ENCODE measurements at regions not wholly inside any gene's neighbourhood (a gene's known extent, or its start where the extent isn't known, plus 50 kb on each side); places are given as distances from the start of the nearest gene placed in this dataset.

- H3K9ac ChIP-seq (ENCODE audit: low read length in 2 of 2), result peak overlapping the region in 1 of 2 donors; percentile 42
- H3K9me3 ChIP-seq (ENCODE audit: control insufficient read depth in 2 of 2, low read length in 2 of 2), result no peaks in the 10 kb centered on the region
- peaks cover 17% of the 10 kb centered on the region for H3K4me1 ChIP-seq (ENCODE audit: control insufficient read depth, insufficient read depth, low read length)
- H3K36me3 ChIP-seq (ENCODE audit: control insufficient read depth in 2 of 2, insufficient read depth in 2 of 2, low read length in 2 of 2), result no peaks in the 10 kb centered on the region
- H3K27me3 ChIP-seq (ENCODE audit: control insufficient read depth in 1 of 2, insufficient read depth in 2 of 2, low read length in 2 of 2), result peaks cover 0 to 6% of the 10 kb centered on the region in 2 donors
- H3K4me3 ChIP-seq (ENCODE audit: low read length in 2 of 2), result peak overlapping the region; percentile 72 to 80
- H3K27ac ChIP-seq (ENCODE audit: low read length), result no peak overlapping the region
These were observed 56.8 kb upstream of the PRR23E start for GRCh38 chr3:127136024-127136600.

DNA sequence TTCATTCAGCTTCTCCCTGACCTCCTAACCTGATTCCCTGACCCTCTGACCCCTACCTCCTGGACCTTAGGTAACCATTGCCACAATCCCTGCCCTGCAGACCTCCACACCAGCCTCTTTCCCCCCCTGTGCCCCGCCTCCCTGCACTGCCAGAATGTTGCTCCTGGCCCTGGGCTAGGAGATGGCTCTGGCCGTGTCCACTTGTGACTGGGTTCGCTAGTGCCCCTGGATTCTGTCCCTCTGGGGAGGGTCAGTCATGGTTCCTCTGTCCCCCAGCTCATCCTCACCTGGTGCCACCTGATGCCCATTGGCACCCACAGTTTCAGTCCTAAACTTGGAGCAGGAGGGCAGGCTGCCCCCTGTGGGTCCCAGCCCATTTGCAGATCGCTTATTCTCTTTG is 56.2 kb upstream of the PRR23E start:
- no peaks in the 10 kb centered on the region for H3K36me3 ChIP-seq (ENCODE audit: control insufficient read depth in 2 of 2, insufficient read depth in 2 of 2, low read length in 2 of 2)
- H3K4me1 ChIP-seq (ENCODE audit: control insufficient read depth, insufficient read depth, low read length), result peaks cover 17% of the 10 kb centered on the region
- no peak overlapping the region for H3K9ac ChIP-seq (ENCODE audit: low read length in 2 of 2)
- H3K27ac ChIP-seq (ENCODE audit: low read length), result no peak overlapping the region
- no peaks in the 10 kb centered on the region for H3K9me3 ChIP-seq (ENCODE audit: control insufficient read depth in 2 of 2, low read length in 2 of 2)
- H3K27me3 ChIP-seq (ENCODE audit: control insufficient read depth in 1 of 2, insufficient read depth in 2 of 2, low read length in 2 of 2), result peaks cover 0 to 6% of the 10 kb centered on the region in 2 donors
- no peak overlapping the region for H3K4me3 ChIP-seq (ENCODE audit: low read length in 2 of 2)

DNA sequence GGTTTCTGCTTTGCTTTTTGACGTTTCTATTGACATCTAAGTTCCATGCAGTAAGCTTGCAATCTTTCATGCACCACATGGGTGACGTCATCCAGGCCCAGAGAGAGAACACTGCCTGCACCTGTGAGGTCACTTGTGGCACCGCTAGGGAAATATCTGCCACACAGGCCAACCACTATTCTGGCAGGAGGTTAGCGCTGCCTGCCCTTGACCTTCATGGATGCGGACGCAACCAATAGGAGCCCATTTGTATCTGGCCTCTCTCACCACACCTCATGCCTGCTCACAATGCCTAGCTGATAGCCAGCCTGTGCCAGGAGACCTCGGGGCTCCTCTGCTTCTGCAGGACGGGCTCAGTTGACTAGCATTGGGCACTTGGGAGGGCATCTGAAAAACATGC is 55.8 kb upstream of the PRR23E start:
- Histone ChIP-seq H3K27me3 (ENCODE audit: control insufficient read depth in 1 of 2, insufficient read depth in 2 of 2, low read length in 2 of 2) (peaks cover 0 to 6% of the 10 kb centered on the region in 2 donors), H3K27ac (ENCODE audit: low read length) (no peak overlapping the region), H3K9me3 (ENCODE audit: control insufficient read depth in 2 of 2, low read length in 2 of 2) (no peaks in the 10 kb centered on the region), H3K36me3 (ENCODE audit: control insufficient read depth in 2 of 2, insufficient read depth in 2 of 2, low read length in 2 of 2) (no peaks in the 10 kb centered on the region), H3K9ac (ENCODE audit: low read length in 2 of 2) (no peak overlapping the region), H3K4me3 (ENCODE audit: low read length in 2 of 2) (no peak overlapping the region), H3K4me1 (ENCODE audit: control insufficient read depth, insufficient read depth, low read length) (peaks cover 17% of the 10 kb centered on the region)

- Histone ChIP-seq H3K27me3 (ENCODE audit: control insufficient read depth in 1 of 2, insufficient read depth in 2 of 2, low read length in 2 of 2) (no peaks in the 10 kb centered on the region), H3K9me3 (ENCODE audit: control insufficient read depth in 2 of 2, low read length in 2 of 2) (no peaks in the 10 kb centered on the region), H3K4me1 (ENCODE audit: control insufficient read depth, insufficient read depth, low read length) (peaks cover 17% of the 10 kb centered on the region), H3K27ac (ENCODE audit: low read length) (no peak overlapping the region), H3K9ac (ENCODE audit: low read length in 2 of 2) (no peak overlapping the region), H3K4me3 (ENCODE audit: low read length in 2 of 2) (no peak overlapping the region), H3K36me3 (ENCODE audit: control insufficient read depth in 2 of 2, insufficient read depth in 2 of 2, low read length in 2 of 2) (no peaks in the 10 kb centered on the region)
These were observed 55.0 kb upstream of the PRR23E start for GRCh38 chr3:127137757-127138536.

- Histone ChIP-seq H3K4me3 (ENCODE audit: low read length in 2 of 2) (no peak overlapping the region), H3K27ac (ENCODE audit: low read length) (no peak overlapping the region), H3K9ac (ENCODE audit: low read length in 2 of 2) (no peak overlapping the region), H3K27me3 (ENCODE audit: control insufficient read depth in 1 of 2, insufficient read depth in 2 of 2, low read length in 2 of 2) (no peaks in the 10 kb centered on the region), H3K9me3 (ENCODE audit: control insufficient read depth in 2 of 2, low read length in 2 of 2) (peaks cover 0 to 3% of the 10 kb centered on the region in 2 donors), H3K4me1 (ENCODE audit: control insufficient read depth, insufficient read depth, low read length) (peaks cover 12% of the 10 kb centered on the region), H3K36me3 (ENCODE audit: control insufficient read depth in 2 of 2, insufficient read depth in 2 of 2, low read length in 2 of 2) (no peaks in the 10 kb centered on the region)
These were observed 53.1 kb upstream of the PRR23E start for GRCh38 chr3:127139601-127140500.

GRCh38 chr3:127140501-127141460 is 52.1 kb upstream of the PRR23E start:
- Histone ChIP-seq H3K9ac (ENCODE audit: low read length in 2 of 2) (no peak overlapping the region), H3K9me3 (ENCODE audit: control insufficient read depth in 2 of 2, low read length in 2 of 2) (peaks cover 0 to 3% of the 10 kb centered on the region in 2 donors), H3K27ac (ENCODE audit: low read length) (no peak overlapping the region), H3K4me1 (ENCODE audit: control insufficient read depth, insufficient read depth, low read length) (peaks cover 6% of the 10 kb centered on the region), H3K27me3 (ENCODE audit: control insufficient read depth in 1 of 2, insufficient read depth in 2 of 2, low read length in 2 of 2) (no peaks in the 10 kb centered on the region), H3K4me3 (ENCODE audit: low read length in 2 of 2) (no peak overlapping the region), H3K36me3 (ENCODE audit: control insufficient read depth in 2 of 2, insufficient read depth in 2 of 2, low read length in 2 of 2) (no peaks in the 10 kb centered on the region)

DNA sequence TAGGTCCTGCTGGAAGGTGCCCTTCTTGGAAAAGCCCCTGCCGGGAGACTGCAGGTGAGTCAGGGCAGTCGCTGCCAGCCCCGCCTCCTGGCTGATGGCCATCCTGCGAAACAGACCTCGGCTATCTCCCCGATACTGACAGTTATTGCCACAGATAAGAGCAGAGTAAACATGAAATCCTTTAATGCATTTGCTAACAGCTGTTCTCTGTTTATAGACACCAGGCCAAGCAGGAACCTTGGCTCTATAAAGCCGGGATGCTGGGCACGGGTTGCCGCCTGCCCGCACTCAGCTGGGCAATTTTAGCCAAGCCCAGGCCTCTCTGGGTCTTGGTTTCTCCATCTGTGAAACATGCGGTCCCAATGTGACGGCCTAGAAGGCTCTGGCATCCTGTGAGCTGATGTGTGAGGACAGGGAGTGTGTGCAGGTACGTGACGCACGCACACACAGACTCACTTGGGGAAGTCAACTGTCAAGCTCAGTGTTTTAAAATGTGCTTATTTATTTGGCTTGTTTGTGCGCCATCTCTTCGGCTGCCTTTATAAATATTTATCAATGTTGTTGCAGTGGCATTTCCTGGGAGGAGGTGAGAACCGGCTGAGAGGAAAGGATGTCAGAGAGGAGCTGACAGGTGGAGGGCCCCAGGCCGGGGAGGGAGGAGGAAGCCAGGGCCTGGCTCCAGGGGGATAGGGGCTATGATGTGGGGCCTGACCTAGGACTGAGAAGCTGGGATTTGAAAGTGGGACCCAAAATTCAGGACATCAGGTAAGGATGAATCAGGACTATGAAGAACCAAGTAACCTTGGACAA is 50.8 kb upstream of the PRR23E start:
- no peak overlapping the region for H3K27ac ChIP-seq (ENCODE audit: low read length)
- H3K9me3 ChIP-seq (ENCODE audit: control insufficient read depth in 2 of 2, low read length in 2 of 2), result peaks cover 0 to 3% of the 10 kb centered on the region in 2 donors
- no peak overlapping the region for H3K9ac ChIP-seq (ENCODE audit: low read length in 2 of 2)
- H3K4me3 ChIP-seq (ENCODE audit: low read length in 2 of 2), result no peak overlapping the region
- peaks cover 5% of the 10 kb centered on the region for H3K4me1 ChIP-seq (ENCODE audit: control insufficient read depth, insufficient read depth, low read length)
- no peaks in the 10 kb centered on the region for H3K36me3 ChIP-seq (ENCODE audit: control insufficient read depth in 2 of 2, insufficient read depth in 2 of 2, low read length in 2 of 2)
- H3K27me3 ChIP-seq (ENCODE audit: control insufficient read depth in 1 of 2, insufficient read depth in 2 of 2, low read length in 2 of 2), result no peaks in the 10 kb centered on the region
